ENCODE measurements at regions not wholly inside any gene's neighbourhood (a gene's known extent, or its start where the extent isn't known, plus 50 kb on each side); places are given as distances from the start of the nearest gene placed in this dataset.
"Not testable (repeated sequence)": the region's sequence is repeated elsewhere in the genome, so short reads cannot be mapped to it uniquely, and the experiment has no call there.

- H3K9me3 ChIP-seq (ENCODE audit: control insufficient read depth, low read length); H3K36me3 ChIP-seq (ENCODE audit: control insufficient read depth, insufficient read depth, low read length, severe bottlenecking); H3K27me3 ChIP-seq (replicated peaks; ENCODE audit: control insufficient read depth, insufficient read depth, low read length); H3K9ac ChIP-seq (ENCODE audit: low read length); H3K4me3 ChIP-seq (ENCODE audit: low read length); DNase-seq (ENCODE audit: low read depth); H3K4me1 ChIP-seq (ENCODE audit: control insufficient read depth, insufficient read depth, low read length): not testable (repeated sequence)
Measured at GRCh38 chr2:90123409-90123808, 1431.9 kb downstream of the RPIA start.

GRCh38 chr2:90139046-90139445 lies 1447.6 kb downstream of the RPIA start:
- H3K4me3 ChIP-seq (ENCODE audit: low read length); H3K36me3 ChIP-seq (ENCODE audit: control insufficient read depth, insufficient read depth, low read length, severe bottlenecking); DNase-seq (ENCODE audit: low read depth); H3K27me3 ChIP-seq (replicated peaks; ENCODE audit: control insufficient read depth, insufficient read depth, low read length); H3K9me3 ChIP-seq (ENCODE audit: control insufficient read depth, low read length); H3K9ac ChIP-seq (ENCODE audit: low read length); H3K4me1 ChIP-seq (ENCODE audit: control insufficient read depth, insufficient read depth, low read length): not testable (repeated sequence)

DNA sequence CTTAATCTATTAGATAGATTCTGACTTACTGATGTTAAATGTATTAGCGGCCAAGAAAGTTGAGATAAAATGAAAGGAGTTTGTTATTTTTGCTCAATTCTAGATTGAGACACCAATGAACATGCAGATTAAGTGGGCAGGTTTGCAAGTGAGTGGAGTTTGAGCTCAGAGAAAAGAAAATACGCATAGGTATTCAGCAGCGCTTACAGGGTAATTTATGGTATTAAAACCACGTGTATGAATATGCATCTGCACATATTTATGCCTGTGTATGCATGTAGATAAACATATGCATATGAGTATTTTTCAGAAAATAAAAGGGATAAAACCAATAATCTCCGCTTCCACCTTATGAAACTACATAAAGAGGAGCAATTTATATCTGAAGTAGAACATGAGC lies 1450.1 kb downstream of the RPIA start:
- not testable (repeated sequence) for H3K36me3 ChIP-seq (ENCODE audit: control insufficient read depth, insufficient read depth, low read length, severe bottlenecking); H3K4me3 ChIP-seq (ENCODE audit: low read length); H3K4me1 ChIP-seq (ENCODE audit: control insufficient read depth, insufficient read depth, low read length); DNase-seq (ENCODE audit: low read depth); H3K27me3 ChIP-seq (replicated peaks; ENCODE audit: control insufficient read depth, insufficient read depth, low read length); H3K9ac ChIP-seq (ENCODE audit: low read length); H3K9me3 ChIP-seq (ENCODE audit: control insufficient read depth, low read length)

DNA sequence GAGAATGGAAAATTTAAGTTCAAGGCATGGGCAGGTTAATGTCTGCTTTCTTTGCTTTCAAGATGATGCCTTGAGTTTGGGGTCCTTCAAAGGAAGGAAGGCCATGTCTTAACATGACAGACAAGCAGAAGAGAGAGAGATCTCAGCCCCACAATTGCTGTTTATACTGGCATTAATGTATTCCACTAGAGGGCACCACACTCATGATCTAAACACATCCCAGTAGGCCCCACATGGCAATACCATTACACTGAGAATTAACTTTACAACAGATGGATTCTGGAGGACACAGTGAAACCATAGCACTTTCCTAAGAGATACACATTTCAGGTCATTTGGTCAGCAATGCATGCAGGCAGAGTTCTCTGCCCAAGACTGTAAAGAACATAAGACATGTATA lies 1460.3 kb downstream of the RPIA start:
- not testable (repeated sequence) for DNase-seq (ENCODE audit: low read depth); H3K9ac ChIP-seq (ENCODE audit: low read length); H3K9me3 ChIP-seq (ENCODE audit: control insufficient read depth, low read length); H3K4me3 ChIP-seq (ENCODE audit: low read length); H3K36me3 ChIP-seq (ENCODE audit: control insufficient read depth, insufficient read depth, low read length, severe bottlenecking); H3K27me3 ChIP-seq (replicated peaks; ENCODE audit: control insufficient read depth, insufficient read depth, low read length); H3K4me1 ChIP-seq (ENCODE audit: control insufficient read depth, insufficient read depth, low read length)

DNA sequence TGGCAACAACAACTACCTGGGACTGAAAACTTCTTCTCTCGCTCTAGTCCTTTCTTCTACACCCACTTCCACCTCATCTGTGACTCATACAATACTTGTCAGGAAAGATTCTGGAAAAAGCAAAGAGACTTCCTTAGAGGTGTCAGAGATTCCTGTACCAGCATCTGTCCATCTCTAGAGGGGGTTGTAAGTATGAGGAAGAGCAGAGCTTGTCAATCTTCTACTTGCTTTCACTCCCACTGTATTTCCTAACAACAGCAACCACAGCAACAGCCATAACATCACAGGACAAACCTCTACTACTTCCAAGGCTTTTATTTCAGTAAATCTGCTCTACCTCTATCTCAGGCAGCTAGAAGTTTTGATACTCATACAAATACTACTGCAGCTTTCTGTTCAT lies 1479.5 kb downstream of the RPIA start:
- H3K9ac ChIP-seq (ENCODE audit: low read length); H3K9me3 ChIP-seq (ENCODE audit: control insufficient read depth, low read length); H3K27me3 ChIP-seq (replicated peaks; ENCODE audit: control insufficient read depth, insufficient read depth, low read length); H3K36me3 ChIP-seq (ENCODE audit: control insufficient read depth, insufficient read depth, low read length, severe bottlenecking); H3K4me3 ChIP-seq (ENCODE audit: low read length); DNase-seq (ENCODE audit: low read depth); H3K4me1 ChIP-seq (ENCODE audit: control insufficient read depth, insufficient read depth, low read length): not testable (repeated sequence)

DNA sequence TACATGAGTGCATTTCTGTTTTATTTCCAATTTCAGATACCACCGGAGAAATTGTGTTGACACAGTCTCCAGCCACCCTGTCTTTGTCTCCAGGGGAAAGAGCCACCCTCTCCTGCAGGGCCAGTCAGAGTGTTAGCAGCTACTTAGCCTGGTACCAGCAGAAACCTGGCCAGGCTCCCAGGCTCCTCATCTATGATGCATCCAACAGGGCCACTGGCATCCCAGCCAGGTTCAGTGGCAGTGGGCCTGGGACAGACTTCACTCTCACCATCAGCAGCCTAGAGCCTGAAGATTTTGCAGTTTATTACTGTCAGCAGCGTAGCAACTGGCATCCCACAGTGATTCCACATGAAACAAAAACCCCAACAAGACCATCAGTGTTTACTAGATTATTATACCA lies 1481.6 kb downstream of the RPIA start:
- not testable (repeated sequence) for H3K36me3 ChIP-seq (ENCODE audit: control insufficient read depth, insufficient read depth, low read length, severe bottlenecking); H3K4me3 ChIP-seq (ENCODE audit: low read length); H3K9ac ChIP-seq (ENCODE audit: low read length); H3K9me3 ChIP-seq (ENCODE audit: control insufficient read depth, low read length); H3K4me1 ChIP-seq (ENCODE audit: control insufficient read depth, insufficient read depth, low read length); DNase-seq (ENCODE audit: low read depth); H3K27me3 ChIP-seq (replicated peaks; ENCODE audit: control insufficient read depth, insufficient read depth, low read length)

DNA sequence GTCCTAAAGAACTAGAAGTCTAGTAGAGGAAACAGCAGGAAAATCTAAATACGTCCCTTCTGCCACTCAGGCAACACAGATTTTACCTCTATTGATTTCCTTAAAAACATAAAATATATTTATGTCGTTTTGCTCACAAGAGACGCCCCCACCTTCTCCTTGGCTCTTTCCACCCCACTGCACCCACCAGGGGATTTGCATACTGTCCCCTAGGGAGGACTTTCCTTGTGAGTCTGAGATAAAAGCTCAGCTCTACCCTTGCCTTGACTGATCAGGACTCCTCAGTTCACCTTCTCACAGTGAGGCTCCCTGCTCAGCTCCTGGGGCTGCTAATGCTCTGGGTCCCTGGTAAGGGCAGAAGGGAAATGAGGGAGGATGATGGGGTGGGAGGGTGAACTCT lies 1488.1 kb downstream of the RPIA start:
- not testable (repeated sequence) for H3K9me3 ChIP-seq (ENCODE audit: control insufficient read depth, low read length); H3K4me3 ChIP-seq (ENCODE audit: low read length); H3K36me3 ChIP-seq (ENCODE audit: control insufficient read depth, insufficient read depth, low read length, severe bottlenecking); H3K9ac ChIP-seq (ENCODE audit: low read length); DNase-seq (ENCODE audit: low read depth); H3K27me3 ChIP-seq (replicated peaks; ENCODE audit: control insufficient read depth, insufficient read depth, low read length); H3K4me1 ChIP-seq (ENCODE audit: control insufficient read depth, insufficient read depth, low read length)

GRCh38 chr2:90207454-90208058 lies 1516.1 kb downstream of the RPIA start:
- no peak for DNase-seq (ENCODE audit: low read depth)
- H3K36me3 ChIP-seq (ENCODE audit: control insufficient read depth, insufficient read depth, low read length, severe bottlenecking): no peaks in the 10 kb centered on the region

DNA sequence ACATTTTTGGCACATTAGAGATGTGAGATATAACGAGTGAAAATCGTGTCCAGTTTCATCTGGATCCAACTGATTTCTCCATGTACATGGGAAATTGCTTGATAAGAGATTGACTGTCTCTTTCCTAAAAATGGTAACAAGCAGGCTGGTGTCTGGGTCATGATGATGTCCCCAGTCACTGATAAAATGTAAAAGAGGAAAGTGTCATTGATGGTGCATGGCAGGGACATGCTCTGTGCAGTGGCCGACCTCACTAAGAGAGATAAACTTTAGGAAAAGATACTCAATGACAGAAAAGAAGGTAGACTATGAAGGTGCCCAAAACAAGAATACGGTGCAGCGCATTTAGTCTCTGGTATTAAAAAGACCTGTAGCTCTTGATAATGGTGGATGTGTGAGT lies 1517.5 kb downstream of the RPIA start:
- Histone ChIP-seq H3K27me3 (replicated peaks; ENCODE audit: control insufficient read depth, insufficient read depth, low read length) (peaks cover 25% of the 10 kb centered on the region), H3K4me1 (ENCODE audit: control insufficient read depth, insufficient read depth, low read length) (no peaks in the 10 kb centered on the region), H3K4me3 (ENCODE audit: low read length) (no peak overlapping the region), H3K9me3 (ENCODE audit: control insufficient read depth, low read length) (no peaks in the 10 kb centered on the region), H3K9ac (ENCODE audit: low read length) (no peak overlapping the region), H3K36me3 (ENCODE audit: control insufficient read depth, insufficient read depth, low read length, severe bottlenecking) (no peaks in the 10 kb centered on the region)
- no peak for DNase-seq (ENCODE audit: low read depth)

More at GRCh38 chr2:90207454-90208058, 1516.1 kb downstream of the RPIA start:
- Histone ChIP-seq H3K4me3 (ENCODE audit: low read length) (no peak overlapping the region), H3K4me1 (ENCODE audit: control insufficient read depth, insufficient read depth, low read length) (no peaks in the 10 kb centered on the region), H3K27me3 (replicated peaks; ENCODE audit: control insufficient read depth, insufficient read depth, low read length) (peaks cover 25% of the 10 kb centered on the region), H3K9ac (ENCODE audit: low read length) (no peak overlapping the region), H3K9me3 (ENCODE audit: control insufficient read depth, low read length) (no peaks in the 10 kb centered on the region)

- Histone ChIP-seq H3K27me3 (replicated peaks; ENCODE audit: control insufficient read depth, insufficient read depth, low read length) (peaks cover 17% of the 10 kb centered on the region), H3K9me3 (ENCODE audit: control insufficient read depth, low read length) (no peaks in the 10 kb centered on the region), H3K36me3 (ENCODE audit: control insufficient read depth, insufficient read depth, low read length, severe bottlenecking) (no peaks in the 10 kb centered on the region), H3K9ac (ENCODE audit: low read length) (no peak overlapping the region), H3K4me1 (ENCODE audit: control insufficient read depth, insufficient read depth, low read length) (no peaks in the 10 kb centered on the region), H3K4me3 (ENCODE audit: low read length) (no peak overlapping the region)
- DNase-seq (ENCODE audit: low read depth): no peak
Measured at GRCh38 chr2:90209806-90210205, 1518.3 kb downstream of the RPIA start.

- not testable (repeated sequence) for H3K4me3 ChIP-seq (ENCODE audit: low read length); H3K9ac ChIP-seq (ENCODE audit: low read length); H3K9me3 ChIP-seq (ENCODE audit: control insufficient read depth, low read length); DNase-seq (ENCODE audit: low read depth); H3K4me1 ChIP-seq (ENCODE audit: control insufficient read depth, insufficient read depth, low read length); H3K36me3 ChIP-seq (ENCODE audit: control insufficient read depth, insufficient read depth, low read length, severe bottlenecking); H3K27me3 ChIP-seq (replicated peaks; ENCODE audit: control insufficient read depth, insufficient read depth, low read length)
Measured at GRCh38 chr2:90215880-90216279, 1524.4 kb downstream of the RPIA start.

DNA sequence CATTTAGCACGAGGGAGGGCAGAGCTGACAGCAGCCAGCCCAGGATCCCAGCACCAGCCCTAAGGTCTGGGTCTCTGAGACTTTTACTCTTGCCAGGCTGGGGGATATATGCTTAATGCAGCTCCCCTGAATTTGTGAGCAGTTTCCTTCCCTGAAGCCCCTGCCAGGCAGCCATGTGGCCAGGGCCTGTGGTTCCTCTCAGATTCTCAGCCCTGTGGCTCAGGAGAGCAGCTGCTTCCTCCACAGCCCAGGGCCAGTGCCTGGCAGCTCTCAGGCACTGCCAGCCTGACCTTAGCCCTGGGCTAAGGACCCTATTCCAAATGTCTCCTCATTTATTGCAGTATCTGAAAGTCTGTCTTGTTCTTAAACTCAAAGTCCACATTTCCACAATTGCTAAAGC lies 1525.3 kb downstream of the RPIA start:
- not testable (repeated sequence) for DNase-seq (ENCODE audit: low read depth); H3K4me1 ChIP-seq (ENCODE audit: control insufficient read depth, insufficient read depth, low read length); H3K36me3 ChIP-seq (ENCODE audit: control insufficient read depth, insufficient read depth, low read length, severe bottlenecking); H3K9ac ChIP-seq (ENCODE audit: low read length); H3K9me3 ChIP-seq (ENCODE audit: control insufficient read depth, low read length); H3K27me3 ChIP-seq (replicated peaks; ENCODE audit: control insufficient read depth, insufficient read depth, low read length); H3K4me3 ChIP-seq (ENCODE audit: low read length)

Measured in adipocyte (in vitro differentiated cells).